Right cardiac atrium (tissue), 5 donors: ENCODE measurements at regions not wholly inside any gene's neighbourhood (a gene's known extent, or its start where the extent isn't known, plus 50 kb on each side); places are given as distances from the start of the nearest gene placed in this dataset.

Experiments
- ATAC-seq, 2 donors: fragments of 200-7000 bp; cut with Tn5 transposase; one replicate each; pipeline versions ENCODE4 v1.8.0 to v1.9.1; 2020; ENCODE audit warnings: moderate library complexity in 2 of 2, mild to moderate bottlenecking in 1 of 2
- DNase-seq, 3 donors: peaks; one replicate each; pipeline ENCODE4 v3.0.0-alpha.2; 2020
- H3K27ac ChIP-seq: one replicate; pipeline ENCODE4 v1.5.1; 2013; ENCODE audit warnings: mild to moderate bottlenecking, low read length, control low read depth, moderate library complexity
- H3K27me3 ChIP-seq: one replicate; pipeline ENCODE4 v1.6.1; 2013; ENCODE audit not compliant: control insufficient read depth, insufficient read depth
- H3K4me1 ChIP-seq: one replicate; pipeline ENCODE4 v1.6.1; 2013; ENCODE audit warnings: low read length; ENCODE audit not compliant: control insufficient read depth, insufficient read depth
- H3K4me3 ChIP-seq: one replicate; pipeline ENCODE4 v1.5.1; 2013; ENCODE audit warnings: low read length, control low read depth
- H3K9me3 ChIP-seq: one replicate; pipeline ENCODE4 v1.6.1; 2013; ENCODE audit warnings: low read length; ENCODE audit not compliant: control insufficient read depth
- WGBS: extraction: QIAGEN DNeasy Blood & Tissue Kit; methylation state at CpG from one replicate; pipeline ENCODE4 v1.1.7; 2013; 5-methylcytosine and 5-hydroxymethylcytosine counted together
- intact Hi-C, 4 donors: fragments of 100-400 bp; cut with DNase I; formaldehyde crosslinking; loops; one replicate each; pipeline versions ENCODE4 v1.11.0 to v1.14.0; 2022 to 2023
- donor health status: healthy with polysubstance abuse.
- donor health status: DM: no; HTN: yes; CAD: no.
- donor health status: DM: no; HTN: no; CAD: no.
- donor health status: DM: no; HTN: yes; CAD: no; lungs with severe emphysema.
- donor health status: DM: yes; HTN: yes; CAD: no.

- intact Hi-C loops, result no loop called here
- H3K9me3 ChIP-seq, result no peaks in the 10 kb centered on the region
Measured at GRCh38 chr4:15130441-15130840, 128.2 kb downstream of the CPEB2 start.

GRCh38 chr4:15131551-15131950, 129.3 kb downstream of the CPEB2 start:
- ATAC-seq (no peak), DNase-seq (no peak)
- H3K4me3 ChIP-seq, result no peak overlapping the region

More at GRCh38 chr4:15130441-15130840, 128.2 kb downstream of the CPEB2 start:
- H3K27ac ChIP-seq, result no peak overlapping the region
- no peaks in the 10 kb centered on the region for H3K27me3 ChIP-seq
- 78% methylated on average over 2 of the region's 2 CpGs for WGBS
- no peak for ATAC-seq
- no peak overlapping the region for H3K4me3 ChIP-seq
- no peak for DNase-seq
- H3K4me1 ChIP-seq, result no peaks in the 10 kb centered on the region

DNA sequence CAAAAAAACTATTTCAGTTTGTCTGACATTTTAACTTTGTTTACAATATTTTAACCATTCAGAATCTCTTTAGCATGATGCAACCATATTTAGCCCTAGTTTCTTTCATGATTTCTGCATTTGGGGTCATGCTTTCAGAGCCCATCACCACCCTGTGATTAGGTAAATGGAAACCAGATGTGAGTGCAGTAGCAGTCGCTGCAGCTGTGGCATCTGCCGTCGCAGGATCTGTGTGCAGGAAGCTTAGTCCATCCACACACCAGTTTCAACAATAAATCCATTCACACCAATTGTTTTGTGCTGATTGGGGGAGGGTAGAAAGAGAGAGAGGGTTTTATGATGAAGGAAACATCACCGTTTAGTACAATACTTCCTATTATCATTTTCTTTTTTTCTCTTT, 130.5 kb downstream of the CPEB2 start:
- no peak for DNase-seq
- ATAC-seq, result no peak
- 30% methylated on average over 4 of the region's 4 CpGs for WGBS
- intact Hi-C loops, result no loop called here
- Histone ChIP-seq H3K4me1 (no peaks in the 10 kb centered on the region), H3K27me3 (no peaks in the 10 kb centered on the region), H3K9me3 (no peaks in the 10 kb centered on the region), H3K4me3 (no peak overlapping the region), H3K27ac (no peak overlapping the region)

More at GRCh38 chr4:15131551-15131950, 129.3 kb downstream of the CPEB2 start:
- Histone ChIP-seq H3K27me3 (no peaks in the 10 kb centered on the region), H3K4me1 (no peaks in the 10 kb centered on the region), H3K27ac (no peak overlapping the region), H3K9me3 (no peaks in the 10 kb centered on the region)
- WGBS, result 70% methylated on average over 7 of the region's 7 CpGs
- intact Hi-C loops, result no loop called here

- Histone ChIP-seq H3K4me1 (no peaks in the 10 kb centered on the region), H3K27me3 (no peaks in the 10 kb centered on the region), H3K27ac (no peak overlapping the region), H3K9me3 (no peaks in the 10 kb centered on the region), H3K4me3 (no peak overlapping the region)
- no peak for ATAC-seq
- no peak for DNase-seq
- intact Hi-C loops, result no loop called here
- WGBS, result 67% methylated on average over 1 of the region's 1 CpG
Measured at GRCh38 chr4:15139599-15139998, 137.3 kb downstream of the CPEB2 start.

DNA sequence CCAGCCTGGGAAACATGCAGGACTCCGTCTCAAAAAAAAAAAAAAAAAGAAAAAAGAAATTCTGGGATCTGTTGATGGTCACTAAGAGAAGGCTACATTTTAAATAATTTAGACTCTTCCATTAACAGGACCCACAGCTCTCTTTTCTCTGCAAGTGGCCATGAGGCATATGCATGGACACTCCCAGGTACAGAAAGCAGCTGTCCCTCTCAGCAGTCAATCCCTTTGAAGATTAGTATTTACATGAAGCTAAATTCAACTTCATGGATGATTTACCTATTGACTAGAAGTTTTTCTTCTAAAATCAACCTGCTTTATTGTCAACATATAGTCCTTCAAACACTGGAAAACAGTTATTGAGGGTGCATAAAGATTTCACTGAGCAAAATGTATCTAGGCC, 139.9 kb downstream of the CPEB2 start:
- Histone ChIP-seq H3K4me3 (no peak overlapping the region), H3K4me1 (peaks cover 2% of the 10 kb centered on the region), H3K27me3 (no peaks in the 10 kb centered on the region), H3K9me3 (no peaks in the 10 kb centered on the region), H3K27ac (no peak overlapping the region)
- intact Hi-C loops, result no loop called here
- no peak for DNase-seq
- 100% methylated on average over 1 of the region's 1 CpG for WGBS
- no peak for ATAC-seq

- DNase-seq (no peak), ATAC-seq (no peak)
- intact Hi-C loops, result no loop called here
- 78% methylated on average over 2 of the region's 2 CpGs for WGBS
- peaks cover 3% of the 10 kb centered on the region for H3K4me1 ChIP-seq
- no peaks in the 10 kb centered on the region for H3K9me3 ChIP-seq
- no peak overlapping the region for H3K4me3 ChIP-seq
- H3K27me3 ChIP-seq, result no peaks in the 10 kb centered on the region
- H3K27ac ChIP-seq, result no peak overlapping the region
Measured at GRCh38 chr4:15143551-15143950, 141.3 kb downstream of the CPEB2 start.

- no peak overlapping the region for H3K4me3 ChIP-seq
- ATAC-seq (no peak), DNase-seq (no peak)
- H3K4me1 ChIP-seq, result peaks cover 8% of the 10 kb centered on the region
- intact Hi-C loops, result no loop called here
- 60% methylated on average over 9 of the region's 9 CpGs for WGBS
- H3K9me3 ChIP-seq, result no peaks in the 10 kb centered on the region
- H3K27me3 ChIP-seq, result no peaks in the 10 kb centered on the region
- H3K27ac ChIP-seq, result no peak overlapping the region
Measured at GRCh38 chr4:15144249-15144966, 142.1 kb downstream of the CPEB2 start.

- Histone ChIP-seq H3K27ac (no peak overlapping the region), H3K27me3 (no peaks in the 10 kb centered on the region), H3K9me3 (no peaks in the 10 kb centered on the region), H3K4me1 (peaks cover 10% of the 10 kb centered on the region), H3K4me3 (no peak overlapping the region)
- intact Hi-C loops, result no loop called here
- ATAC-seq (no peak), DNase-seq (no peak)
- 94% methylated on average over 7 of the region's 7 CpGs for WGBS
Measured at GRCh38 chr4:15144967-15145295, 142.7 kb downstream of the CPEB2 start.

DNA sequence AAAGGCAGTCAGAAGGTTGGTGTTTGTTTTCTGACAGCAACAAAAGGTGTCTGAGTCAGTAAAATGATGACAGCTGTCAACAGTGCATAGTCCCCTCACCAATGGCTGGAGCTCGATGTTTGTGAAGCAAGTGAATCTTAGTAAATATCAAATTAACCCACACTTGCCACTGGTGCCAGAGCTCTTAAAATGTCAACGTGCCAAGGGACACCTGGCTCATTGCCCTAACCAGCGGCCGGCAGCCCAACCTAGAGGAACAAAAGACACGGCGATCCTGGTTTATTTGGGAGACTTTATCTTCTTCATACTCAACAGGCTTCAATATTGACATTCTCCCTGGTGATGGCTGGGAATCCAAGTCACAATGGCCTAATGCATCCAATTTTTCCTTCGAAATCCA, 143.4 kb downstream of the CPEB2 start:
- Histone ChIP-seq H3K27ac (peak overlapping the region; percentile 30), H3K9me3 (no peaks in the 10 kb centered on the region), H3K4me3 (no peak overlapping the region), H3K27me3 (no peaks in the 10 kb centered on the region), H3K4me1 (peaks cover 13% of the 10 kb centered on the region)
- ATAC-seq, result peak in 1 of 2 donors; percentile 45
- intact Hi-C loops, result no loop called here
- 62% methylated on average over 7 of the region's 7 CpGs for WGBS
- peak in 2 of 3 donors; percentile 59 to 72 for DNase-seq

GRCh38 chr4:15147714-15148113, 145.4 kb downstream of the CPEB2 start:
- peaks cover 13% of the 10 kb centered on the region for H3K4me1 ChIP-seq
- peak in 1 of 2 donors; percentile 14 for ATAC-seq
- no peak overlapping the region for H3K27ac ChIP-seq
- no peaks in the 10 kb centered on the region for H3K9me3 ChIP-seq
- no peak overlapping the region for H3K4me3 ChIP-seq
- intact Hi-C loops, result no loop called here
- DNase-seq, result peak in 1 of 3 donors; percentile 51
- 40% methylated on average over 5 of the region's 5 CpGs for WGBS
- no peaks in the 10 kb centered on the region for H3K27me3 ChIP-seq

DNA sequence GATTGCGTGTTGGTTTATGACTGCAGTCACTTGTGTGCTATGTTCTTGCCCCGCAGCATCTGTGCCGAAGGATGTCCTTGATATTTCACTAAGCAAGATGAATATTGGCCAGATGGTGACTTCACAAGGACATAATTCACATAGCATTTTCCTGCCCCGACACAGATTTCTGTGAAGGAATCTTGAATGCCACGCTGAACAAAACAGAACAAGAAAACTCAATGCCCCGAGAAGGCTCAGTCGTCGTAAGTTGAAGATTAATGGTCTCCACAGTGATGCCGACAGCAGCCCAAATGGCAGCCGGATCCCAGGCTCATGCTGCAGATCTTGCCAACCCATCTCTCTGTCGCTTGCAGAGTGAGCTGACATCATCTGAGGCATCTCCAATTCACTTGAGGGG, 145.9 kb downstream of the CPEB2 start:
- 66% methylated on average over 11 of the region's 11 CpGs for WGBS
- H3K4me1 ChIP-seq, result peaks cover 13% of the 10 kb centered on the region
- no peak overlapping the region for H3K27ac ChIP-seq

DNA sequence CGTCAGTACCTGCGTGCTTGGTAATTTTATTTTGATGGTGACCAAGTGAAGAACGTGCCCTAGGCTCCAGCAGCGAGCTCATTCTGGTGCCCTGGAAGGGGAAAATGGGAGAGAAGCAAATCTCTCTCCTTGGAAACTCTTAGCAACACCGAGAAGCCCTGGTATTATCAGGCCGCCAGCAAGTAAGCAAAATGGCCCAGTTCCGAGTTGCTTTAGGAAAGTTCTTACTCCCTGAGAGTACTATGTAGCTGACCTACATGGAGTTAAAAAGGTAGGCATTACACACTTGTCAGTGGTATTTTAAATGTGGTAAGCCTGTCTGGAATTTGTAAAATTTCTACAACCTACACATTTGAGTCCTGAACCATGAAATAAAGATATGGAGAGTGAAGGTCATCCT, 146.4 kb downstream of the CPEB2 start:
- Histone ChIP-seq H3K4me1 (peaks cover 13% of the 10 kb centered on the region), H3K27ac (no peak overlapping the region), H3K9me3 (no peaks in the 10 kb centered on the region), H3K27me3 (no peaks in the 10 kb centered on the region), H3K4me3 (no peak overlapping the region)
- DNase-seq (no peak), ATAC-seq (no peak)
- 82% methylated on average over 7 of the region's 7 CpGs for WGBS
- intact Hi-C loops, result no loop called here

More for the DNA sequence above, 145.9 kb downstream of the CPEB2 start:
- ATAC-seq (no peak), DNase-seq (no peak)
- H3K27me3 ChIP-seq, result no peaks in the 10 kb centered on the region
- no peaks in the 10 kb centered on the region for H3K9me3 ChIP-seq
- intact Hi-C loops, result no loop called here
- H3K4me3 ChIP-seq, result no peak overlapping the region
